ENCODE measurements at regions not wholly inside any gene's neighbourhood (a gene's known extent, or its start where the extent isn't known, plus 50 kb on each side); places are given as distances from the start of the nearest gene placed in this dataset.

GRCh38 chr11:45060707-45061106, 85.7 kb upstream of the PRDM11 start:
- TF ChIP-seq, protein P1, sequence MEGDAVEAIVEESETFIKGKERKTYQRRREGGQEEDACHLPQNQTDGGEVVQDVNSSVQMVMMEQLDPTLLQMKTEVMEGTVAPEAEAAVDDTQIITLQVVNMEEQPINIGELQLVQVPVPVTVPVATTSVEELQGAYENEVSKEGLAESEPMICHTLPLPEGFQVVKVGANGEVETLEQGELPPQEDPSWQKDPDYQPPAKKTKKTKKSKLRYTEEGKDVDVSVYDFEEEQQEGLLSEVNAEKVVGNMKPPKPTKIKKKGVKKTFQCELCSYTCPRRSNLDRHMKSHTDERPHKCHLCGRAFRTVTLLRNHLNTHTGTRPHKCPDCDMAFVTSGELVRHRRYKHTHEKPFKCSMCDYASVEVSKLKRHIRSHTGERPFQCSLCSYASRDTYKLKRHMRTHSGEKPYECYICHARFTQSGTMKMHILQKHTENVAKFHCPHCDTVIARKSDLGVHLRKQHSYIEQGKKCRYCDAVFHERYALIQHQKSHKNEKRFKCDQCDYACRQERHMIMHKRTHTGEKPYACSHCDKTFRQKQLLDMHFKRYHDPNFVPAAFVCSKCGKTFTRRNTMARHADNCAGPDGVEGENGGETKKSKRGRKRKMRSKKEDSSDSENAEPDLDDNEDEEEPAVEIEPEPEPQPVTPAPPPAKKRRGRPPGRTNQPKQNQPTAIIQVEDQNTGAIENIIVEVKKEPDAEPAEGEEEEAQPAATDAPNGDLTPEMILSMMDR (IDR thresholded peaks at IDR 0.05), result no peak
- no peak for TF ChIP-seq FOSL2 (IDR thresholded peaks at IDR 0.05)
- no peak for TF ChIP-seq FOSL2 (CRISPR knock-in tag; IDR thresholded peaks at IDR 0.05)
- no peak for TF ChIP-seq RCOR1 (IDR thresholded peaks at IDR 0.05; ENCODE audit: low read depth, low read length)
- TF ChIP-seq CBX8 (IDR thresholded peaks at IDR 0.05), result no peak
- no peak for TF ChIP-seq POLR2A (IDR thresholded peaks at IDR 0.05; ENCODE audit: low read length)
- no peak for TF ChIP-seq EHMT2 (IDR thresholded peaks at IDR 0.05; ENCODE audit: low read depth)
- no peak for TF ChIP-seq RAD21 (conservative IDR thresholded peaks at IDR 0.05 in 1 of 2, IDR thresholded peaks at IDR 0.05 in 1 of 2)
- TF ChIP-seq NFE2L2 (conservative IDR thresholded peaks at IDR 0.05; ENCODE audit: low read length), result no peak
- TF ChIP-seq, protein P2, sequence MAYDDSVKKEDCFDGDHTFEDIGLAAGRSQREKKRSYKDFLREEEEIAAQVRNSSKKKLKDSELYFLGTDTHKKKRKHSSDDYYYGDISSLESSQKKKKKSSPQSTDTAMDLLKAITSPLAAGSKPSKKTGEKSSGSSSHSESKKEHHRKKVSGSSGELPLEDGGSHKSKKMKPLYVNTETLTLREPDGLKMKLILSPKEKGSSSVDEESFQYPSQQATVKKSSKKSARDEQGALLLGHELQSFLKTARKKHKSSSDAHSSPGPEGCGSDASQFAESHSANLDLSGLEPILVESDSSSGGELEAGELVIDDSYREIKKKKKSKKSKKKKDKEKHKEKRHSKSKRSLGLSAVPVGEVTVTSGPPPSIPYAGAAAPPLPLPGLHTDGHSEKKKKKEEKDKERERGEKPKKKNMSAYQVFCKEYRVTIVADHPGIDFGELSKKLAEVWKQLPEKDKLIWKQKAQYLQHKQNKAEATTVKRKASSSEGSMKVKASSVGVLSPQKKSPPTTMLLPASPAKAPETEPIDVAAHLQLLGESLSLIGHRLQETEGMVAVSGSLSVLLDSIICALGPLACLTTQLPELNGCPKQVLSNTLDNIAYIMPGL (CRISPR knock-in tag; IDR thresholded peaks at IDR 0.05; ENCODE audit: borderline replicate concordance), result no peak
- TF ChIP-seq, protein P3, sequence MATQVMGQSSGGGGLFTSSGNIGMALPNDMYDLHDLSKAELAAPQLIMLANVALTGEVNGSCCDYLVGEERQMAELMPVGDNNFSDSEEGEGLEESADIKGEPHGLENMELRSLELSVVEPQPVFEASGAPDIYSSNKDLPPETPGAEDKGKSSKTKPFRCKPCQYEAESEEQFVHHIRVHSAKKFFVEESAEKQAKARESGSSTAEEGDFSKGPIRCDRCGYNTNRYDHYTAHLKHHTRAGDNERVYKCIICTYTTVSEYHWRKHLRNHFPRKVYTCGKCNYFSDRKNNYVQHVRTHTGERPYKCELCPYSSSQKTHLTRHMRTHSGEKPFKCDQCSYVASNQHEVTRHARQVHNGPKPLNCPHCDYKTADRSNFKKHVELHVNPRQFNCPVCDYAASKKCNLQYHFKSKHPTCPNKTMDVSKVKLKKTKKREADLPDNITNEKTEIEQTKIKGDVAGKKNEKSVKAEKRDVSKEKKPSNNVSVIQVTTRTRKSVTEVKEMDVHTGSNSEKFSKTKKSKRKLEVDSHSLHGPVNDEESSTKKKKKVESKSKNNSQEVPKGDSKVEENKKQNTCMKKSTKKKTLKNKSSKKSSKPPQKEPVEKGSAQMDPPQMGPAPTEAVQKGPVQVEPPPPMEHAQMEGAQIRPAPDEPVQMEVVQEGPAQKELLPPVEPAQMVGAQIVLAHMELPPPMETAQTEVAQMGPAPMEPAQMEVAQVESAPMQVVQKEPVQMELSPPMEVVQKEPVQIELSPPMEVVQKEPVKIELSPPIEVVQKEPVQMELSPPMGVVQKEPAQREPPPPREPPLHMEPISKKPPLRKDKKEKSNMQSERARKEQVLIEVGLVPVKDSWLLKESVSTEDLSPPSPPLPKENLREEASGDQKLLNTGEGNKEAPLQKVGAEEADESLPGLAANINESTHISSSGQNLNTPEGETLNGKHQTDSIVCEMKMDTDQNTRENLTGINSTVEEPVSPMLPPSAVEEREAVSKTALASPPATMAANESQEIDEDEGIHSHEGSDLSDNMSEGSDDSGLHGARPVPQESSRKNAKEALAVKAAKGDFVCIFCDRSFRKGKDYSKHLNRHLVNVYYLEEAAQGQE (IDR thresholded peaks at IDR 0.05), result no peak
- no peak for TF ChIP-seq GATA3 (IDR thresholded peaks at IDR 0.05; ENCODE audit: borderline replicate concordance)
- TF ChIP-seq PHF8 (IDR thresholded peaks at IDR 0.05; ENCODE audit: borderline replicate concordance, low read depth), result no peak

Data from A549 (cell line).